ENCODE measurements at regions not wholly inside any gene's neighbourhood (a gene's known extent, or its start where the extent isn't known, plus 50 kb on each side); places are given as distances from the start of the nearest gene placed in this dataset.
"Not testable (repeated sequence)": the region's sequence is repeated elsewhere in the genome, so short reads cannot be mapped to it uniquely, and the experiment has no call there.

- Histone ChIP-seq H3K4me3 (ENCODE audit: low read depth, low read length) (no peak overlapping the region), H3K36me3 (ENCODE audit: control insufficient read depth, insufficient read depth, low read length) (no peaks in the 10 kb centered on the region), H3K27me3 (ENCODE audit: control insufficient read depth, insufficient read depth, low read length) (no peaks in the 10 kb centered on the region)
- no peak for TF ChIP-seq CTCF (IDR thresholded peaks at IDR 0.05; ENCODE audit: insufficient read depth, low read length, severe bottlenecking)
- DNase-seq (ENCODE audit: low read depth) (peak; percentile 46), FAIRE-seq (no peak)
These were observed 150.5 kb downstream of the COPS8 start for GRCh38 chr2:237236188-237236587.

- no peak for TF ChIP-seq CTCF (IDR thresholded peaks at IDR 0.05; ENCODE audit: insufficient read depth, low read length, severe bottlenecking)
- Histone ChIP-seq H3K36me3 (ENCODE audit: control insufficient read depth, insufficient read depth, low read length) (no peaks in the 10 kb centered on the region), H3K27me3 (ENCODE audit: control insufficient read depth, insufficient read depth, low read length) (no peaks in the 10 kb centered on the region), H3K4me3 (ENCODE audit: low read depth, low read length) (no peak overlapping the region)
- no peak for DNase-seq (ENCODE audit: low read depth)
- no peak for FAIRE-seq
These were observed 152.6 kb downstream of the COPS8 start for GRCh38 chr2:237238249-237238648.

GRCh38 chr2:237240252-237240651, 154.6 kb downstream of the COPS8 start:
- DNase-seq (ENCODE audit: low read depth), result no peak
- no peaks in the 10 kb centered on the region for H3K27me3 ChIP-seq (ENCODE audit: control insufficient read depth, insufficient read depth, low read length)
- H3K4me3 ChIP-seq (ENCODE audit: low read depth, low read length), result no peak overlapping the region
- no peaks in the 10 kb centered on the region for H3K36me3 ChIP-seq (ENCODE audit: control insufficient read depth, insufficient read depth, low read length)
- TF ChIP-seq CTCF (IDR thresholded peaks at IDR 0.05; ENCODE audit: insufficient read depth, low read length, severe bottlenecking), result no peak
- no peak for FAIRE-seq

DNA sequence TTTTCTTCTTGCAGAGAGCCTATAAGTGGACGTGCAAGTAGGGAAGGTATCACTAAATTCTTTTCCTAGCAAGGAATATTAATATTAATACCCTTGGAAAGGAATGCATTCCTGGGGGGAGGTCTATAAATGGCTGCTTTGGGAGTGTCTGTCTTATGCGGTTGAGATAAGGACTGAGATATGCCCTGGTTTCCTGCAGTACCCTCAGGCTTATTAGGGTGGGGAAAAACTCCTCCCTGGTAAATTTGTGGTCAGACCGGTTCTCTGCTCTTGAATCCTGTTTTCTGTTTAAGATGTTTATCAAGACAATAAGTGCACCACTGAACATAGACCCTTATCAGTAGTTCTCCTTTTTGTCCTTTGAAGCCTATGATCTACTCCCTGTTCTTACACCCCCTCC, 155.2 kb downstream of the COPS8 start:
- FAIRE-seq; H3K27me3 ChIP-seq (ENCODE audit: control insufficient read depth, insufficient read depth, low read length); DNase-seq (ENCODE audit: low read depth); H3K4me3 ChIP-seq (ENCODE audit: low read depth, low read length); H3K36me3 ChIP-seq (ENCODE audit: control insufficient read depth, insufficient read depth, low read length): not testable (repeated sequence)

DNA sequence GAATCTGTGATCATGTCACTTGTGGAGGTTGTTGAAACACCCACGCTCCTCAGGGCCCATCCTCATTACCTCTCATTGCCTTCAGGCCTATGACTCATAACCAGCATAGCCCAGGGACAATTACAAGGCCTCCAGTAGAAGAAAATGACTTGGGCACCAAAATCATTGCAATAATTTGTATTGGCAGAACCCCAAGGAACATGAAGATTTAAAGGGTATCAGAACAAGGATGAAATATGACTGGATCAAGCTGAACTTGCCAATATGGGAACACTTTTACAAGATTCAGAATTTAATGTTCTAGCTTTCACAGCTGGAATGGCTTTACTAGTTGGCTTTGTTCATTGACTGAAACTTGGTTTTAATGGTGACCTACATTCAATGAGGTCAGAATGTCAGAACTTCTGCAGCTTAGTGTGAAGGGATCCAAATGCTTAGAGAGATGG, 156.4 kb downstream of the COPS8 start:
- FAIRE-seq, result no peak
- H3K4me3 ChIP-seq (ENCODE audit: low read depth, low read length), result no peak overlapping the region

DNA sequence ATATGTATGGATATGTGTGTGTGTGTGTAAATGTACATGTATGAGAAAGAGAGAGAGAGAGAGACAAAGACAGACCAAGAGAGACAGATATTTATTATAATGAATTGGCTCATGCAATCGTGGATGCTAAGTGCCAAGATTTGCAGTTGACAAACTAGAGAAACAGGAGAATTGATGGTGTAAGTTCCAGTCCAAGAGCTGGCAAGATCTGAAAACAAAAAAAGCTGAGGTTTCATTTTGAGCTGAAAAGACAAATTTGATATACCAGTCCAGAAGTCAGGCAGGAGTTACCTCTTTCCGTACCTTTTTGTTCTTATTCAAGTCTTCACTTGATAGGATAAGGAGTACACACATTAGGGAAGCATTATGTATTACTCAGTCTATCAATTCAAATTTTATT, 157.8 kb downstream of the COPS8 start:
- FAIRE-seq (no peak), DNase-seq (ENCODE audit: low read depth) (no peak)
- H3K4me3 ChIP-seq (ENCODE audit: low read depth, low read length), result no peak overlapping the region
- no peak for TF ChIP-seq CTCF (IDR thresholded peaks at IDR 0.05; ENCODE audit: insufficient read depth, low read length, severe bottlenecking)
- H3K36me3 ChIP-seq (ENCODE audit: control insufficient read depth, insufficient read depth, low read length), result no peaks in the 10 kb centered on the region
- no peaks in the 10 kb centered on the region for H3K27me3 ChIP-seq (ENCODE audit: control insufficient read depth, insufficient read depth, low read length)

More for the DNA sequence above, 156.4 kb downstream of the COPS8 start:
- DNase-seq (ENCODE audit: low read depth), result no peak
- no peaks in the 10 kb centered on the region for H3K36me3 ChIP-seq (ENCODE audit: control insufficient read depth, insufficient read depth, low read length)
- H3K27me3 ChIP-seq (ENCODE audit: control insufficient read depth, insufficient read depth, low read length), result no peaks in the 10 kb centered on the region
- TF ChIP-seq CTCF (IDR thresholded peaks at IDR 0.05; ENCODE audit: insufficient read depth, low read length, severe bottlenecking), result no peak
